D341Med (cell line): ENCODE measurements at regions not wholly inside any gene's neighbourhood (a gene's known extent, or its start where the extent isn't known, plus 50 kb on each side); places are given as distances from the start of the nearest gene placed in this dataset.
"Not testable (repeated sequence)": the region's sequence is repeated elsewhere in the genome, so short reads cannot be mapped to it uniquely, and the experiment has no call there.

Experiments used
- DNase-seq: peaks from one replicate; pipeline ENCODE4 v3.0.0; 2012; ENCODE audit warnings: low spot score

DNA sequence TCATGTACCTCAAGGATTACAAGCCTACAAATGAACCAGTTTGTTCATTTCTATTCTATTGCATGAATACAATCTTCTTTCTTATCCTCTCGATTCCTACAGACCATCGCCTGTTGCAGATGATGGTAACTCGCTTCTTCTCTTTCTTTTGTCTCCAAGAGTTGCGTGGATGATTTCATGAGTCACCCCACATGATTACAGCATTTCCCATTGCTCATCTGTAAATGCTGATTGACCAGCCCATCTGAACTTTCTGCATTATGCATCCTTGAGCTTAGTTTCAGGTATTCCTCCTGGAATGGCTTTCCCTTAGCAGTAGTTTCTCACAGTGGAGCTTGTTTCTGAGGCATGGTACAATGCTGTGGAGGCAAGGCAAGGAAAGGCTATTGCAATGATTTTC is 109.6 kb upstream of the TOPAZ1 start:
- DNase-seq, result no peak

DNA sequence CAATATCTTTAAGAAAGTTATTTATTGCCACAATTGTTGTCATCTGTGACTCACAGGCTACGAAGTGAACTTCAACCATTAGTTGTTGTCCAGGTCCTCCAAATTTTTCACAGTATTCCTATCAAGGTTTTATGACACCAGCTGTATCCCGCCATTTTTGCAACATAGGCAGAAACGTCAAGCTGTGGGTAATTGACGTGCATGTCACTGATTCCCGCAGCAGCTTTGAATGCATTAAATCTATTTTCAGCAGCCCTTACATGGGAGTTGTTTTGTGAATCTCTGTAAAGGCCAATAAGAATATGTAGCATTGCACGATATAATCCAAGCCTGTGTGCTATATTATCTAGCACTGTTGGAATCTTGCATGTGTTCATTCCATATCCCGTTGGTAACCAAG is 109.1 kb upstream of the TOPAZ1 start:
- no peak for DNase-seq

DNA sequence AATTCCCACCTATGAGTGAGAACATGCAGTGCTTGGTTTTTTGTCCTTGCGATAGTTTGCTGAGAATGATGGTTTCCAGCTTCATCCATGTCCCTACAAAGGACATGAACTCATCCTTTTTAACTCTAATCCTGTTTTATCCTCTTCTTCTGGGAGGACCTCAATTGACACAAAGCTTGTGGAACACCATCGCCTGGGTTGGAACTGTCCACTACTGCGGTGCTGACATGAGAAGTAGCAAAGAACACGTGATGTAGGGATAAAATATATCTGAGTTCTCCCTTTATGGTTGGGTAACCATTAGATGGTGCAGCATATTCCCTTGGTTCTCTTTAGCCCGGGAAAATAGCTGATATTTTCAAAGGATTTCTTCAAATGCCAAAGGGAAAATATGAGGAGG is 105.3 kb upstream of the TOPAZ1 start:
- DNase-seq, result no peak

DNA sequence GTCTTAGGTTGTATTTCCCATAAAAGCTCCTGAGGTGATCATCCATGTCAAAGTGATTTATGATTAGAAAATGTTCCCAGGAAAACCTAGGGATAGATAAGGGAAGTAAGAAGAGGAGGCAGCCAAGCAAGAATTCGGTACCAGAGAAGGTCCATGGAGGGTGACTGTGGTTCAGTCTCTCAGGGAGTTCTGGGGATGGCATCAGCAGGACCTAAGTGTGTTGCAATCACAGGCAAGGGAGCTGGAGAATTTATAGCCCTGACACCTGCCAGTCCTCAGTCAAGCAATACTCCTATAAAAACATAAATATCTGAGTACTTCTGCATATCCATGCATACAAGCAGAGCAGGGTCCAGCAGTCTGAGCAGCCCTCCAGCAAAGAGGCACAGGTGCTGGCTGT is 95.6 kb upstream of the TOPAZ1 start:
- no peak for DNase-seq

DNA sequence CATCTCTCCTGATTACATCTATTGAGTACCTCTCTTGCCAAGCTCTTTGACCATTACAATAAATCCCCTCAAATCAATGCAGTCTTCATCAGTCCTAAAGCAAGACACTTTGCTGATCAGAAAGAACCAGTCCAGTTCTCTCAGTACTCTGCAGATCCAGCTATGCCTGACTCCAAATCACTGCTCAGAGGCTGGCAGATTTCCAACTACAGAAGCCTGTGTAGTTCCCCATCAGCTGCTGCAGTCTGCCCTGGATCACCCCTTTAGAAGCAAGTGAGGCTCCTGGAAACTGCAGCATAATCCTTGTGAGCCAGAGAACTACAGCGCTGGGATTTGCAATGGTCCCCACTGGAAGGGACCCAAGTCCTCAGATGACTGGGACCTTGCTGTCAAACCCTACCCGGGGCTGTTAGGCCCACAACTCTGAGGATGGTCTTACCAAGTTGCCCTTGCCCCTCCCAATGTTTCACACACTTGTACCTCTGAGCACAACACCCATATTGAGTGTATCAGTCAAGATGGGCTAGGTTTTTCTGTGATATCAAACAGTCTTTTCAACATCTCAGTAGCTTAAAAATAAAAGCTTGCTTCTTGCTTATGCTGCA is 81.9 kb upstream of the TOPAZ1 start:
- no peak for DNase-seq

DNA sequence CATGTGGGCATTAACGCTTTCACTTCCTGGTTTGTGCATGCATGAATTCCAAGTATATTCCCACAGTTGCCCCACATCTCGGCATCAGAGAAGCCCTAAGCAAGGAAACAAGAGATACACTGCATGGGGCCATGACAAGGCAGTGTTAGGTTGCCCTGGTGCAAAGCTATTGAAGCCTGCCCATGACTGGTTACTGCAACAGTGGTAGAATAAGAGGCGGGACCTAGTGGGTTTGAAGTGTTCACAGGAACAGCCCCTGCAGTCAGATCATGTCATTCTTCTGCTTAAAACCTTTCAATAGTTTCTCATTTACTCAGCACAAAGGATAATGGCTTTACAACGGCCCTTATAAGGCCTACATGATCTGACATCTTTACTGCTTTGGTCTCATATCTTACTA is 80.9 kb upstream of the TOPAZ1 start:
- no peak for DNase-seq

DNA sequence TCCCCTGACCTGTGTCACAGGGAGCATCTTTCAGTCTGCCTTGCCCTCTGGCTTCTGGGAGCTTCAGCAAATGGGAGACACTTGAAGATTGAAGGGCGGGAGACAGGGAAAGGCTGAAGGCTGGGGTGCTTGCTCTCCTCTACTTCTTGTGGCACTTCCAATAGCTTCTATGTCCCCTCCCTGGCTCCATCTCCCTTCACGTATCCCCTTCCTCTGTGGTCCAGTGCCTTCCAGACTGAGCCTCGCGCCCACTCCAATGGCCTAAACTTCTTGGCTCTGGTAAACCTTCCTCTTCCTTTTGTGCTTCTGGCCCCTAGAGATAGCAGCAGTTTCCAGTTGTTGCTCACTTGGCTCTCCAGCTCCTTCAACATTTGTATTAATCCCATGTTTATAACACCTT is 69.8 kb upstream of the TOPAZ1 start:
- DNase-seq, result no peak

DNA sequence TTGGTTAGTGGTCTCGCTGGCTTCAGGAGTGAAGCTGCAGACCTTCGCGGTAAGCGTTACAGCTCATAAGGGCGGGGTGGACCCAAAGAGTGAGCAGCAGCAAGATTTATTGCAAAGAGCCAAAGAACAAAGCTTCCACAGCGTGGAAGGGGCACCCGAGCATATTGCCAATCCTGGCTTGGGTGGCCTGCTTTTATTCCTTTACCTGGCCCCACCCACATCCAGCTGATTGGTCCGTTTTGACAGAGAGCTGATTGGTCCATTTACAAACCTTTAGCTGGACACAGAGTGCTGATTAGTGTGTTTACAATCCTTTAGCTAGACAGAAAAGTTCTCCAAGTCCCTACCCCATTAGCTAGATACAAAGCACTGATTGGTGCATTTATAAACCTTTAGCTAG is 69.0 kb upstream of the TOPAZ1 start:
- not testable (repeated sequence) for DNase-seq

DNA sequence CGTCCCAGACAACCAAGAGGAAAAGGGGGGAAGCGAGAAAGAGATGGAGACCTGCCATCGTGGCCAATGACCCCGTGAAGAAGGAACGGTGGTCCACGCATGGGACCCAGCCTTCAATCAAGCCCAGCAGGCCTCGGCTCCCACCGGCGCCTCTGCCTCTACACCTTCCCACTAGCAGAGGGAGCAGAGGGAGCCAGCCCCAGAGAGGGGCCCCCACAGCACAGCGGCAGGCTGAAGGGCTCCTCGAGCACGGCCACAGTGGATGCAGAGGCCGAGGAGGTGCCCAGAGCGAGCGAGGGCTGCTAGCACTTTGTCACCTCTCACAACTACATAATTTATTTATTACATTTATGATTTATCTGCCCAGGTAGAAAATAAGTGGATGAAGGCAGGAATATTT is 68.4 kb upstream of the TOPAZ1 start:
- no peak for DNase-seq

DNA sequence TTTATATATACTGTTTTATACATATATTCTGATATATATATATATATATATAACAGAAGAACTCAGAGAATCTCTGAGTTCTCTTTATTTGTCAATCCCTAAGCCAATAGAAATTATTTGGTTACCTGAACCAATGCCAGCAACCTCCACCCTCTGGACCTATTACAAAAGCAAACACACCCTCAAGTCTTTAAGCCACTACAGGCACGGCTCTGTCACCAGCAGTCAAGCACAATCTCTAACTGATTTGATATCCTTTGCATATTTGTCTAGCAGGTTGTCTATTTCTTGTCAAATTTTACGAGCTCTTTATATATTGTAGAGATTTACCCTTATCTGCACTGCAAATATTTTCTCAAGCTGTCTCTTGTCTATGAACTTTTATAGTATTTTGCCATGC is 66.6 kb upstream of the TOPAZ1 start:
- DNase-seq, result no peak

DNA sequence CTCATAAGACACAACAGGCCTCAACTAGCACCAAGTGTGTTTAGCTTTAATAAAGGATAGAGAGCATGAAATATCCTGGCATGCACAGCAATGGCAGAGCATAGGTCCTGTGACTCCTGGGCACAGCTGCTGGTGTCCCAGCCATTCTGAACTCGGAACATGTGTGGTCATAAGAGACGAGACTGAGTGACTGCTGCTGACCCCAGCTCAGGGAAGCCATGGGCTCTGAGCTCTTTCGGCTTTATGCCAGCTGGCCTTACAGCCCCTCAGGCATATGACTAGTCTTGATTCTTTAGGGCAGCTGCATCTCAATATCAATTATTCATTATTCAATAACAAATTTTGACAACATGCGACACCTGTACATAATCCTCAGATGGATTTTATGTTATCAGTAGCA is 62.4 kb upstream of the TOPAZ1 start:
- DNase-seq, result no peak

DNA sequence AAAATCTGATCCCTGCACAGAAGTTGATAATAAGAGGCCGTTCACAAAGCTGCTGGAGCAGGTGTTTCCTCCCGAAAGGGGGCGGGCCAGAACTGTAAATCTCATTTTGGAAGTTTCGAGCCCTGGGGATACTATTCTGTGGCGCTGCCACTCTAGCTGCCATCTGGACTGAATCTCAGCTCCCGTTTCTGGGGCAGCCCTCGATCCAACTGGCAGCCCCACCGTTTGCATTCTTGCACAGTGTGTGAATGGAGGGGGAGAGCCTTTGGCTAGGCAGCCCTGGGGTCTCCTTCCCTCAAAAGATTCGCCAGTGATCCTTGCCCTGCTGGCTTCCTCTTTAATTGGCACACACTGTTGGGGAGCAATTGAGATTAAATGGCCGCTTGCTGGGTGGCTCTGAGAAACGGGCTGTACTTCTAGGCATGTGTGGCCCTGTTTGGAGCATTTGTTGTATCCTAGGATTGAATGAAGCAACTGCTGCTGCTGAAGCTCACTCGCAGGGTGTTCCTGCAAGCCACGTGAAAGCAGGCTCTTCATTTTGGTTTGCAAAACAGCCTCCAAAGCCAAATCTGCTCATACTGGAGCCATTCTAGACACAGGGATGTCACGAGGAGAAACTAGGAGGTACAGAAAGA is 57.2 kb upstream of the TOPAZ1 start:
- DNase-seq, result peak; percentile 34

DNA sequence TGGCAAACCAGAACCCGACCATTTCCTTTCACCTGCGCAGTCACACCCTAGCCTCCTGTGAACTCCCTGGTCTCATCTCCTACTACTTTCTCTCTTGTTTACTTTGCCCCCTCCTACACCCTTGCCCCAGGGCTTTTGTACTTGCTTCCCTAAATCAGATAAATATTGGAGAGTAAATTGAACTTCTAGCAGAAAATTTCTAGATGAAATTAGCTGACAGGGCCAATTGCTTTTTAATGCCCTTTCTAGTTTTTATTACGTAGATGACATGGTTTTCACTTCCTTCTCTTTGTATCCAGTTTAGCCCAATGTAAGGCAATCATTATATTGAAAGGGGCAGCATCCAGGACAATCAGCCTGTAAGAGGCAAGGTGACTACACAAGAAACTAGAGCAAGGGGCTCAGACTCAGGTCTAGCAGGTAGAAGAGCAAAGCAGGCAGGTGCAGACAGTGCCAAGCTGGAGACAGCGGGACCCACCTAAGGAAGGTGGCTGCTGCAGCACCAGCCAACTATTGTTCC is 56.2 kb upstream of the TOPAZ1 start:
- DNase-seq, result no peak

DNA sequence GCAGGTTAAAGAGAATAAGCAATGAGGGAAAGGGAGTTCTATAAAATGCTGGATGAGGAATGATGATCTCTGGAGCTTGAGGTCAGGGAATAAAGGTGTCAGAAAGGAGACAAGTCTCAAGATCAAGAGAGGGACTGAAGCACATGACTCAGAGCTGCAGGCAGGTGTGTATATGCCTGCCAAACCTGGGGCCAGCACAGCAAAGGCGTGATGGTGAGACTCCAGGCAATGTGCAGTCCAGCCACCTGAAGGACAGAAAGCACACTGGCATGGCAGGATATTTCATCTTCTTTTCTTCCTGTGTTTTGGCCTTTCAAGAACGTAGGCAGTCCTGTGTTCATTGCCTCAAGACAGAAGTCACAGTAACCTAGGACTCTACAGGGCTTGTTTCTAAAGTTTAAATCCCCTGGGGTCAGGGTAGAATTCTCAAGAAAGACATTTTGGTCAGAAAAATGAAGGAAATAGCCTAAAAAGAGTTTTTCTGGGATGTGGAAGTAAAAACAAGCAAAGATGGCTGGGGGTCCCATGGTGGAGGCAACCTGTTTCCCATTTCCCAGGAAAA is 55.5 kb upstream of the TOPAZ1 start:
- no peak for DNase-seq

DNA sequence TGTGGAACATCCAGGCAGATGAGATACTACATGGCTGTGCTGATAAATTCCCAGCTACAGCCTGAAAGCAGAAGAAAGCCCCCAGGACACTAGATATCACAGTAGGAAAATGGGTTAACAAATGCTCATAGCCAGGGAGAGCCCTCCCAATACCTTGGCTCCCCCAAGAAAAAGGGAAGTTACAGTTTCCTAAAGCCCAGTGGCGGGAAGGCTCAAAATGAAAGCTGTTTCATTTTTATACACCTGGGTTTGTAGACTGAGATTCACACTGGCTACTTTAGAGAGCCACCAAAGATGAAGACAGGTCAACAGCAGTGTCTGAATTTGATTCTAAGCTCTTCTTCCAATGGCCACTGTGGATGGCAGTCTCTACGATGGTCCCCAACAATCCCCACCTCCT is 55.0 kb upstream of the TOPAZ1 start:
- no peak for DNase-seq
